ENCODE measurements at regions not wholly inside any gene's neighbourhood (a gene's known extent, or its start where the extent isn't known, plus 50 kb on each side); places are given as distances from the start of the nearest gene placed in this dataset.

- Histone ChIP-seq H3K9me2 (no peaks in the 10 kb centered on the region), H3K36me3 (replicated peaks in 1 of 2; ENCODE audit: control insufficient read depth in 1 of 2, insufficient read depth in 2 of 2, low read length in 1 of 2) (no peaks in the 10 kb centered on the region), H3K27ac (ENCODE audit: low read depth in 2 of 2, low read length in 1 of 2) (no peak overlapping the region), H3K9me3 (no peaks in the 10 kb centered on the region), H3K4me1 (ENCODE audit: control insufficient read depth in 1 of 2, insufficient read depth in 2 of 2, low read depth in 1 of 2, low read length in 1 of 2) (no peaks in the 10 kb centered on the region; a peak in 2 of 4 replicates), H3K4me2 (no peak overlapping the region), H3K27me3 (ENCODE audit: insufficient read depth) (no peaks in the 10 kb centered on the region), H3F3A (replicated peaks; ENCODE audit: insufficient read depth) (no peaks in the 10 kb centered on the region), H3K79me2 (ENCODE audit: insufficient read depth) (no peaks in the 10 kb centered on the region), H4K20me1 (ENCODE audit: insufficient read depth) (no peaks in the 10 kb centered on the region), H3K9ac (no peak overlapping the region), H2AFZ (ENCODE audit: low read depth) (no peak overlapping the region), H3K4me3 (ENCODE audit: low read depth in 2 of 2, low read length in 1 of 2) (no peak overlapping the region)
- no peak for DNase-seq
- ChIA-PET POLR2A (no interaction called here), CTCF (interaction anchor here (0.6 to 1.4 kb wide), 2 partner anchors 13 to 452 kb away, joined by 3 to 4 read pairs; no protein-coding TSS in a partner anchor)
- TF ChIP-seq POLR2AphosphoS5 (IDR thresholded peaks at IDR 0.05; ENCODE audit: low read depth, low read length), result no peak
- TF ChIP-seq RAD21 (IDR thresholded peaks at IDR 0.05; ENCODE audit: low read length), result no peak
- TF ChIP-seq, protein P1, sequence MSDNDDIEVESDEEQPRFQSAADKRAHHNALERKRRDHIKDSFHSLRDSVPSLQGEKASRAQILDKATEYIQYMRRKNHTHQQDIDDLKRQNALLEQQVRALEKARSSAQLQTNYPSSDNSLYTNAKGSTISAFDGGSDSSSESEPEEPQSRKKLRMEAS (IDR thresholded peaks at IDR 0.05; ENCODE audit: low read depth), result no peak
- TF ChIP-seq, protein P2, sequence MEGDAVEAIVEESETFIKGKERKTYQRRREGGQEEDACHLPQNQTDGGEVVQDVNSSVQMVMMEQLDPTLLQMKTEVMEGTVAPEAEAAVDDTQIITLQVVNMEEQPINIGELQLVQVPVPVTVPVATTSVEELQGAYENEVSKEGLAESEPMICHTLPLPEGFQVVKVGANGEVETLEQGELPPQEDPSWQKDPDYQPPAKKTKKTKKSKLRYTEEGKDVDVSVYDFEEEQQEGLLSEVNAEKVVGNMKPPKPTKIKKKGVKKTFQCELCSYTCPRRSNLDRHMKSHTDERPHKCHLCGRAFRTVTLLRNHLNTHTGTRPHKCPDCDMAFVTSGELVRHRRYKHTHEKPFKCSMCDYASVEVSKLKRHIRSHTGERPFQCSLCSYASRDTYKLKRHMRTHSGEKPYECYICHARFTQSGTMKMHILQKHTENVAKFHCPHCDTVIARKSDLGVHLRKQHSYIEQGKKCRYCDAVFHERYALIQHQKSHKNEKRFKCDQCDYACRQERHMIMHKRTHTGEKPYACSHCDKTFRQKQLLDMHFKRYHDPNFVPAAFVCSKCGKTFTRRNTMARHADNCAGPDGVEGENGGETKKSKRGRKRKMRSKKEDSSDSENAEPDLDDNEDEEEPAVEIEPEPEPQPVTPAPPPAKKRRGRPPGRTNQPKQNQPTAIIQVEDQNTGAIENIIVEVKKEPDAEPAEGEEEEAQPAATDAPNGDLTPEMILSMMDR (IDR thresholded peaks at IDR 0.05), result no peak
- TF ChIP-seq TEAD4 (IDR thresholded peaks at IDR 0.05; ENCODE audit: borderline replicate concordance, insufficient read depth), result no peak
- TF ChIP-seq SIN3A (IDR thresholded peaks at IDR 0.05; ENCODE audit: borderline replicate concordance, low read depth, low read length), result no peak
- no peak for TF ChIP-seq MXI1 (IDR thresholded peaks at IDR 0.05; ENCODE audit: low read depth, low read length)
- no peak for TF ChIP-seq PBX3 (IDR thresholded peaks at IDR 0.05)
Observed at GRCh38 chr12:89264837-89265236, 87.5 kb downstream of the DUSP6 start.

GRCh38 chr12:89263900-89264299 lies 88.4 kb downstream of the DUSP6 start:
- no peaks in the 10 kb centered on the region; a peak in 2 of 4 replicates for H3K4me1 ChIP-seq (ENCODE audit: control insufficient read depth in 1 of 2, insufficient read depth in 2 of 2, low read depth in 1 of 2, low read length in 1 of 2)
- TF ChIP-seq POLR2AphosphoS5 (IDR thresholded peaks at IDR 0.05; ENCODE audit: low read depth, low read length) (no peak), ZBTB33 (IDR thresholded peaks at IDR 0.05; ENCODE audit: borderline replicate concordance, low read depth) (no peak), NFIC (IDR thresholded peaks at IDR 0.05; ENCODE audit: borderline replicate concordance) (no peak), GABPA (IDR thresholded peaks at IDR 0.05; ENCODE audit: low read depth) (no peak)
- CTCF ChIA-PET, result interaction anchor here (1.4 kb wide), 1 partner anchor 14 kb away, joined by 4 read pairs; no protein-coding TSS in a partner anchor

More at GRCh38 chr12:89263900-89264299, 88.4 kb downstream of the DUSP6 start:
- H3K4me3 ChIP-seq (ENCODE audit: low read depth in 2 of 2, low read length in 1 of 2), result no peak overlapping the region
- WGBS (ENCODE audit: low lambda C conversion rate), result 82% methylated on average over 4 of the region's 4 CpGs
- no peak overlapping the region for H3K9ac ChIP-seq
- H3K36me3 ChIP-seq (replicated peaks in 1 of 2; ENCODE audit: control insufficient read depth in 1 of 2, insufficient read depth in 2 of 2, low read length in 1 of 2), result no peaks in the 10 kb centered on the region
- no peaks in the 10 kb centered on the region for H3F3A ChIP-seq (replicated peaks; ENCODE audit: insufficient read depth)
- POLR2A ChIA-PET, result no interaction called here
- no peaks in the 10 kb centered on the region for H3K9me2 ChIP-seq
- no peak overlapping the region for H3K27ac ChIP-seq (ENCODE audit: low read depth in 2 of 2, low read length in 1 of 2)
- no peak overlapping the region for H2AFZ ChIP-seq (ENCODE audit: low read depth)
- no peaks in the 10 kb centered on the region for H3K27me3 ChIP-seq (ENCODE audit: insufficient read depth)
- no peak for DNase-seq
- no peak overlapping the region for H3K4me2 ChIP-seq
- no peaks in the 10 kb centered on the region for H3K9me3 ChIP-seq
- H3K79me2 ChIP-seq (ENCODE audit: insufficient read depth), result no peaks in the 10 kb centered on the region
- no peaks in the 10 kb centered on the region for H4K20me1 ChIP-seq (ENCODE audit: insufficient read depth)
